GM21619 (cell line): ENCODE measurements at regions not wholly inside any gene's neighbourhood (a gene's known extent, or its start where the extent isn't known, plus 50 kb on each side); places are given as distances from the start of the nearest gene placed in this dataset.
"Not testable (repeated sequence)": the region's sequence is repeated elsewhere in the genome, so short reads cannot be mapped to it uniquely, and the experiment has no call there.

Experiments used
- ATAC-seq: cut with Tn5 transposase; IDR thresholded peaks from one replicate; pipeline ENCODE4 v1.9.1; 2021; ENCODE audit not compliant: unreplicated experiment

DNA sequence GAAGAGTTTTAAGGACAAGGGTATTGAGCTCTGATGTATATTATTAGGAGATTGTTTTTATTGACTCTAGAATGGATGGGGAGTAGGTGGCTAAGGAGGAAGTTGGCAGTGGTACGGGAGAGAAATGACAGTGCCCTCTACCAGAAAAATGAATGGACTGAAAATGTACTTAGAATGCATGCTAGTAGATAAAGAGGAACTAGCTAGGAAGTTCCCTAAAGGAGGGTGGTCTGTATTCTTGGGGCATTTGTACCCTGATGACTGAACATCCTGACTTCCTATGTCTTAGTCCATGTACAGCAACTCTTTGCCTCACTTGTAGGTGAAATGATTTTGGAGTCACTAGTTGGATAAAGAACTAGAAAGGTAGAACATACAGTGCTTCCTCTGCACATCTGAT, 581.5 kb upstream of the RBFOX1 start:
- ATAC-seq, result no peak

DNA sequence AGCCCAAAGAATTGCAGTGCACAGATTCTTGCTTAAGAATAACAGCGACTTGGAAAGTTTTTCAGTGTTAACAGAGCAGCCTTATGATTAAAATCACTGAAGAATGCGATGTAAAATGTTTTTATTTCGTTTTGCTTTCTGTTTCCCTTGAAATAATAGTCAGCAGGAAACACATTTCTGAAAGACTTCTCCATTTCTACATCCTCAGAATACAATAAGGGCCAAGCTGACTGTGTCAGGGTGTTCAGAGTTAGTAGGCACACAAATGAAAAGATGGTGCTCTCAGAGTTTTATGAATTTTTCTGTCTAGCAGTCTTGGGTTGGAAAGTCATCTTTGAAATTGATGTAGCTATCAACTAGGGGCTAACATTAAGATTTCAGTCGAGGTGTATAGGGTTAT, 582.9 kb upstream of the RBFOX1 start:
- ATAC-seq, result no peak

DNA sequence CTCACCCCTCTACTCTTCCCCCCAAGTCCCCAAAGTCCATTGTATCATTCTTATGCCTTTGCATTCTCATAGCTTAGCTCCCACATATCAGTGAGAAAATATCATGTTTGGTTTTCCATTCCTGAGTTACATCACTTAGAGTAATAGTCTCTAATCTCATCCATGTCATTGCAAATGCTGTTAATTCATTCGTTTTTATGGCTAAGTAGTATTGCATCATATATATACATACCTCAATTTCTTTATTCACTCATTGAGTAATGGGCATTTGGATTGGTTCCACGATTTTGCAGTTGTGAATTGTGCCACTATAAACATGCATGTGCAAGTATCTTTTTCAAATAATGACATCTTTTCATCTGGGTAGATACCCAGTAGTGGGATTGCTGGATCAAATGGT, 596.3 kb upstream of the RBFOX1 start:
- ATAC-seq, result not testable (repeated sequence)

DNA sequence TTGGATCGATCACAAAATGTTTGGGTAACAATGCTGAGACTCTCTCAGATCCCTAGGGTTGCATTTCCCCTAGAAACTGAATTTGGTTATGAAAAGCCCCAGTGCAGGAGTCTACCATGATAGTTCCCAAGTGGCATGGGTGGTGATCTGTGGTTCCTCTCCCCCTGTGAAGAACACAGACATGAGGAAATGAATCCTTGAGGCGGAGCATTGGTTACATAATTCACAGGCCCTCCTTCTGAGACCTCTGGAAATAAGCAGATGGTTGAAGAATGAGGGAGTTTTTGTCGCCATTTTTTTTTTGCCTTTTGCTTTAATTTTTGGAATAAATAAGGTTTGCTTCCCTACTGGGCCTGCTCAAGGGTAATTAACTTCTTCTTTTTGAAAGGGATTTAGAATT, 597.0 kb upstream of the RBFOX1 start:
- ATAC-seq, result no peak

DNA sequence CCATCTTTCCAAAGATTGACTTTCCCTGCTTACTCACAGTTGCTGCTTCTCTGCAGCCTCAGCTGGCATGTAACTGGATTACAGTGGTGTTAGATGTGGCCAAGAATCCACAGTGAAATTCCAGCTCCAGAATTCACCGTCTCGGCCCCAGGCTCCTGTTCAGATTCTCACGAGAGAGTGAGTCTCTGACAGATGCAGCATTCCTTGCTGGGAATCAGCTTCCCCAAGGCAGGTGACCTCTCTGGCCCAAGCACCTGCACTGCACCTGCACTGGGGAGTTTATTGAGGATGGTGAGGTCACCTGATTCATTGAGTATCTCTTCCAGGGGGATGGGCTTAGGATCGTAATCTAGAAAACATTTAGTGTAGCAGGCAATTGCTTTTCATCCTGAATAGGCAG, 600.5 kb upstream of the RBFOX1 start:
- ATAC-seq, result no peak

DNA sequence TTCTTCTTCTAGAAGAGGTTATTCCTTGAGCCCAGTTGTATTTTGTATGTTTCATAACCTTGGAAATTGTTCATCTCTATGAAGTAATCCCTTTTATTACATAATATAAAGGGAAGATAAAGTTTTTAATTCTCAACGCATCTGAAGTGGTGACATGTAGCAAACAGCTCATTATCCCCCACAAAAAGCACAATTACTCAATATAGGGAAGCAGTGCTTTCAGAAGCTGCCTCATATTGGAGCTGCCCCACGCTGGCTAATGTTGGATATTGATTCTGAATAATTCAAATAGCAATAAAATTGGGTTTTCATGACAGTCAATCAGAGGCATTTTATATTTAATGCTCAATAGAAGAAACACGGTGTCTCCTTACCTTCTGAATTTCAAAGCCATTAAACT, 604.3 kb upstream of the RBFOX1 start:
- ATAC-seq, result no peak

DNA sequence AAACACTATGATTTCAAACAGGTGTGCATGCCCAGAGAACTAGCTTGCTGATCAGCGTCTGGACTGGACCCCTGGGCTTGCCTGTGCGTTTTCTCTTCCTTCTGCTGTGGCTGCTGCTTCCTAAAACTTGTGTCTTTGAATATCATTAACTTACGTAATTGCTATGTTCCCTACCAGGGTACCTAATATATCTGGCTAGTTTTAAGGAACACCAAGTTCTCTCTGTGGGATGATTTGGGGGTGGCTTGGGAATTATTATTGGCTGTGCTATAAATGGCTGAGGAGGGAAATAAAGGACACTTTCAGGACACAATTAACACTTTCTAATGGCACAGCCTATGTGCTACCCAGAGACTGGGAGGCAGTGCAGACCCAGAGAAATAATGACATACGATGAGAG, 606.0 kb upstream of the RBFOX1 start:
- ATAC-seq, result no peak

DNA sequence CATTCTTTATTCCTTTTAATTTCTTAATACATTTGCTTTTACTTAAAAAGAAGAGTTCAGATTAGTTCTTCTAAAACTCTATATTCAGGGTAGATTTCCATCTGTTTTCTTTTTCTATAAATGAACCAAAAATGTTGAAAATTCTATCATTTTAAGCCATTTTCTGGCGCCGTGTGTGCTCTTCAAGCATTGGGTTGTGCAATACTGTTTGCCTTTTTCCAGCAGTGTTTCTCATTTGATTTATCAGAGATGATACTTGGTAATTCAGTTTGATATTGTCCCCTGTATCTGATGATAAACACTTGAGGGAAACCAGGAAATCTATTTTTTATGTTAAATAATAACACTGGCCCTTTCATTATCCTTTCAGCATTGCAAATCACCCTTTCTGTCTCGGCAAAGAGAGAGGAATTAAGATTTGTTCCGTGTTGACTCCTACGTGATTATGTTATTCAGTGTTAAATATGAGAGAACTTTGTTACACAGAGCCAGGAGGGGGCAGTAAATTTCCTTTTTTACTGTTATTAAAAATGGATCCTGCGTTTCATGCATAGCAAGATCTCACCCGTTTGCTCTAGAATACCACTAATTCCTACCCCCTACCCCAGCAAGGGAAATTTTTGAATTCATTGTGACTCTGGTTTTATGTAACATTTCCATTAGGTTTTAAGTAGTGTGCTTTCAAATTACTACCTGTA, 606.9 kb upstream of the RBFOX1 start:
- no peak for ATAC-seq

DNA sequence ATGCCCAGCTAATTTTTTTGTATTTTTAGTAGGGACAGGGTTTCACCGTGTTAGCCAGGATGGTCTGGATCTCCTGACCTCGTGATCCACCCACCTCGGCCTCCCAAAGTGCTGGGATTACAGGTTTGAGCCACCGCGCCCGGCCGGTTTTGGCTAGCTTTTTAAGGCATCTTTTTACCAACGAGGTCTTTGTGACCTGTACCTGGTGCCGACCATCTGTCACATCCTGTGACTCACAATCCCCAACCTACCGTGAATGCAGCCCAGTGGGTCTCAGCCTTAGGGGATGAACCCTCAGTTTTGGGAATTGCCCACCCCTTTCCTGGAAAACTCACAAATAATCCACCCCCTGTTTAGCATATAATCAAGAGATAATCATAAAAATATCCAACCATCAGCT, 607.4 kb upstream of the RBFOX1 start:
- ATAC-seq, result not testable (repeated sequence)

DNA sequence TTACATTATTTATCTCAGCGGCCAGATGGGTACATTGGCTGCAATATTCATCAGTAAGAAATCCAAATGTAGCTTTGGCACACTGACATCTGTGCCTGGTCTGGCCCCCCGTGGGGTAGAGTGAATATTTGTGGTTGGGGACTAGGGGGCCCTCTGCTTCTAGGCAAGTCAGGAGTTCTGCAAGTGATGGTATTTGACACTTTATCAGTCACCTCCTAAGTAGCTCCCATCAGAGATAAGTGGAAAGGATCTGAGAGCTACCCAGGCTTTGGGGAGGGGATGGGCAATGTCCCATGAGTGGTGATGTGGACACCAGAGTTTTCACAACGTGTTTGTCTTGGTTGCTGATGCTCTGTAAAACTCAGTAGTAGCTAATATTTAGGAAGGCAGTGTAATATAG, 609.9 kb upstream of the RBFOX1 start:
- no peak for ATAC-seq

DNA sequence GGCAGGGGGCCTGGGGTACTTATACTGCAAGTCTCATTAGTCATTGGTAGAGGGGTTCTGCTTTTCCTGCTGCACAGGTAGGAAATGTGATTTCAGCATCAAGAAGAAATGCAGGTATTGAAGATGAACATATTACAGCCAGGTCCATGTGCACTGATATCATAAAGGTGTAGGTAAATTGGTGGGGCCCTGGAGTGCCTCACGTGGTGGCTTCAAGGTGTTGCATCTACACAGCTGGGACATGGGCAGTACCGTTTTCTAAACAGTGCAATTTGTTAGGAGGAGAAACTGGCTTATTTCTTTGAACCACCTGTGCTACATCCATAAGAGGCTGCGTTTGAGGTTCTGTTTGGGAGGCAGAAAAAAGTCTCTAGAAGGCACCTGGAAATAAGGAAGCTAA, 618.1 kb upstream of the RBFOX1 start:
- no peak for ATAC-seq

DNA sequence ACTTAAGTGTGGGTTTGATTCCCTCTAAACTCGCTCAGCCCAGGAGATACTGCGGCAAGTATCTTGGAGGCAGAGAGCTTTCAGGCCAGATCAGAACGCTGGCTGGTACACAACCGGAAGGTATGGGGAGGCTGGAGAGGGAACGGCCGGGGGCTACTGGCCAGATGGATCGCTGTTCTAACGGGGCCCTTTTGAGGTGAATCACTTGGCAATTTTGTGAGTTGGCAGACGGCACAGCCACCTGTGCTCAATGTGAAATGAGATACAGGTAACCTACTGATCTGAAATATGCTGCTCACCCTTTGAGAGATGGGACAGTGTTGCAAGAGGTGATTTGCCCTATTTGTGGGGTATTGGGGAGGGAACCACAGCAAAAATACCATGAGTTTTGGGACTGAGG, 622.9 kb upstream of the RBFOX1 start:
- no peak for ATAC-seq

DNA sequence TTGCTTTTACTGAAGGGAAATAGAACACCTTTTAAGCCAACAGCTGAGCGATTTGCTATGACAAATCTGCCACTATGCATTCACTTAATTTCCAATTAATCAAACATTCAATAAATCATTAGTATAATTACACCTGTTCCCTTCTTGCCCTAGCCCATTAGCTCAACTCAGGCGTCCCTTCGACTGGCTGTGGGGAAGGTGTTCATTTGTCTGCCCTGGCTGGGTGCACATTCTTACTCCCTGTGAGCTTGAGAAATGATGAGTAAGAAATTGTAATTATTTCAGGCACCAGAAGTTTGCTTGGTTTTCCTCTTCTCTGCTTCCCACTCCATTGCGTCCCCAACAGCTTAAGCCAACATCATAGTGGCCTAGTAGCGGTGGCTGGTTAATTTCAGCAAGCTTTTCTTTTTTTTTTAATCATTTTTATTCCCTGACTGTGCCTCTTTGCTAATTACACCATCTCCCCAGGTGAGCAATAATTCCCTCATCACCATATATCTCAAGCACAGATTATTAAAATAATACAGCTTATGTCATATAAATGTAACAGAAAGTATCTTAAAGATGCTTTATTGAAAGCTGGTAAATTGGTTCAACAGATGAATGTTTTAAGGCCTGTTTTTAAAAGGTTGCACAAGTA, 623.9 kb upstream of the RBFOX1 start:
- ATAC-seq, result no peak

DNA sequence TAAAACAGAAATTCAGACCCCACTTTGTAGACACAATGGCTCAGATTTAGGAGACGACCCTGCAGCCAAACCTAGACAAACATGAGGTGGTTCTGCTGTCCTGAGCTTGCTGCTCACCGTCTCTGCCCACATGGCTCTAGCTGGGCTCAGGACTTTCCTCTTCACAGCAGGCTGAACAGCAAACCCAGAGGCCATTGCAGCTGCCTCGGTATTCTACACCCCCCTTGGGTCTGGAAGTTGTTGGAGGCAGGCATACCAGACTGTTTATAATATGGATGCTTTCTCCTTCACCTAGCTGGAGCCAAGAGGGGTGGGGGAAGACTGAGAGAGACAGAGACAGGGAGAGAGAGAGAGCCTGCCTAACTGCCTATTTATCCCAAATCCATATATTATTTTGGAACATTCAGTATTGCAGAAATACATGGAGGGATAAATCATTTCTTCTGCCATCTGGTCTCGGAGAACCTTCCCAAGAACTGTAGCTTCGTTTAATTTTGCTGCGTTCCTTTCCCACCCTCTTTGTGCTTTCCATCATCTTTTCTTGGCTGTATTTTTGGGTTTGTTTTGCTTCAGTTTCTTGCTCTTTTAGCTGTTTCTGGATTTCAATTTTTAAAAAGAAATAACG, 628.2 kb upstream of the RBFOX1 start:
- ATAC-seq, result no peak

DNA sequence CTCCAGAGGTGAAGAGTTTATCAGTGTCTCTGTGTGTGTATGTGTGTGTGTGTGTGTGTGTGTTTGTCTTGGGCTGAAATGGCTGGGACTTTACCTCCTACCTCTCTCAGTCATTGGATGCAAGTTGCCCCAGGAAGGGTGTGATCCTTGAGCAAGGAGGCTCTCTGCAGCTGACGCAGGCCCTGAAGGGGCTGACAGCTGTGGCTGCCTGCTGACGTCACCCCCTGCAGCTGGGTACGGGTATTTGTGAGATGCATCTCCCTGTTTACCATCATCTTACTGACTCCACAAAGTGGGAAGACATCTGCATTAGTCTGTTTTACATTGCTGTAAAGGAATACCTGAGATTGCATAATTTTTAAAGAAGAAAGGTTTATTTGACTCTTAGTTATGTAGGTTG, 631.5 kb upstream of the RBFOX1 start:
- ATAC-seq, result no peak

DNA sequence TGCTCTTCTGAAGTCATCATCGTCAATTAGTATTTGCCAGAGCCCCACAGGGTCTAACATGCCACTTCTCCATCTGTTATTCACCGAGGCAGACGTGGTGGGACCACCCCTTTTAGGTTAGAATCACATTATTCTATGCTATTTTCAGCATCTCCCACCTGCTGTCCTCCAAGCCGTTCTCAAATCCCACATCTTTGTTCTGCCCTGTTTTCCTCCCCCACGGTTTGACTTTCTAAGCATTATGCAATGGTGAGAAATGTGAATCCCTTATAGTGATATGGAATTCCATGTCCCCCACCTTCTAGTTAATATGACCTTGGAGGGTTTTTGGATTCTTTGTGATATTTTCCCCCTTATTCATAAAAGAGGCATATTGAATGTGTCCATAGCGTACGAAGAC, 634.1 kb upstream of the RBFOX1 start:
- no peak for ATAC-seq

DNA sequence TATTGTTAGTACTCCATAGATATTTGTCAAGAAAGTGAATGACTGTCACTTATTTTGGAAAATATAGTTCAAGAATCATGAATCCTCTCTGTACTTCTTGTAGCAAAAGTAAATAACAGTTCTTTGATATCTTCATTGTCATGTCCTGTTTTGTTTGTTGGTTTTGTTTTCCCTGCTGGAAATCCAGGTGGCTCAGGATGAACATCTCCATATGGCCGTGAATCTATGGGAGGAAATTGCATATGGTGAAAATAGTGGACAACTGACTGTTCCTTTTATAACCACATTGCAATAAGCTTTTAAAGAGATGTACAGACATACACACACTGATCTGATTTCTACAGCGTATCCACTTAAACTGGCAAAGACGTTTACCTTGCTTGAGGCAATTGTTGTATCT, 637.0 kb upstream of the RBFOX1 start:
- ATAC-seq, result no peak

DNA sequence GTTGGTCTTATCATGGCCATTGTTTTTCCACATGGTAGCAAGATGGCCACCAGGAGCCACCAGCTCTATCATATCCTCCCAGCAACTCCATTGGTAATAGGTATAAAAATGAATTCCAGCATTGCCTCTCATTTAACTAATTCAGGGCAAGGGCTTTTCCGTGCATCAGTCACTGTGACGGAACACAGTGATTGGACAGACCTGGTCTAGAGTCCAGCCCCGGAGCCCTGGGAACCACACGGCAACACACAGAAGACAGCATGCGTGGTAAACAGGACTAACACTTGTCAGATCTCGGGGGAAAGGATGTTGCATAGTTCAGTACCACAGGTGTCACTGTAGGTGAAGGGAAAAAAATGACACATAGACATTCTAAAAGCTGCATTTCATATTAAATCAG, 638.0 kb upstream of the RBFOX1 start:
- no peak for ATAC-seq

DNA sequence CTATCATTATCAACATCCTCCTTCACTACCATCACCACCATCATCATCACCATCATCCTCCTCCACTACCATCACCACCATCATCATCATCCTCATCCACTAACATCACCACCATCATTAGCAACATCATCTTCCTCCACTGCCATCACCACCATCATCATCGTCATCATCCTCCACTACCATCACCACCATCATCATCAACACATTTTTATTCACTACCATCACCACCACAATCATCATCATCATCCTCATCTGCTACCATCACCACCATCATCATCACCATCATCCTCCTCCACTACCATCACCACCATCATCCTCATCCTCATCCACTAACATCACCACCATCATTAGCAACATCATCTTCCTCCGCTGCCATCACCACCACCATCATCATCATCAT, 639.2 kb upstream of the RBFOX1 start:
- not testable (repeated sequence) for ATAC-seq

DNA sequence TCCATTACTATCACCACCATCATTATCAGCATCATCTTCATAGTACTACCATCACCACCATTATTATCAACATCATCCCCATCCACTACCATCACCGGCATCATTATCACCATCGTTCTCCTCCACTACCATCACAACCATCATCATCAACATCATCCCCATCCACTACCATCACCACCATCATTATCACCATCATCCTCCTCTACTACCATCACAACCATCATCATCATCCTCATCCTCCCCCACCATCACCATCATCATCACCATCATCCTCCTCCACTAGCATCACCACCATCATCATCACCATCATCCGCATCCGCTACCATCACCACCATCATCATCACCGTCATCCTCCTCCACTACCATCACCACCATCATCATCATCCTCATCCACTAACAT, 639.8 kb upstream of the RBFOX1 start:
- ATAC-seq, result no peak

DNA sequence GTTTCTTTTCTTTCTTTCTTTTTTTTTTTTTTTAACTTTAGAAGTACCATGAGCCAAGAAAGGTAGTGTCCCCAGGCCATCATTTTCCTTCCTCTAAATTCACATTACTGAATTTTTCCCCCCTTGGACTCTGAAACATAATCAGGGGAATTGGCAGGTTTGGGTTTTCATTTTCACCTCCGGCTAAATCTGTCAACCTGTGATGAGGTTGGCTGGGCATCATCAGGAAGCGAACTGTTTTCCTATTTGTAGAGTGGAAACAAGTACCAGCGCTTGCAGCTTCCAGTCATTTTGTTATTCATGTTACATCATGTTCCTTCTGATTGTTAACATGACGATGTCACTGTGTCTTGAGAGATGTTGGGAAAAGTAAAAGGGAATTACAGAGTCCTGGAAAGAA, 641.9 kb upstream of the RBFOX1 start:
- no peak for ATAC-seq

DNA sequence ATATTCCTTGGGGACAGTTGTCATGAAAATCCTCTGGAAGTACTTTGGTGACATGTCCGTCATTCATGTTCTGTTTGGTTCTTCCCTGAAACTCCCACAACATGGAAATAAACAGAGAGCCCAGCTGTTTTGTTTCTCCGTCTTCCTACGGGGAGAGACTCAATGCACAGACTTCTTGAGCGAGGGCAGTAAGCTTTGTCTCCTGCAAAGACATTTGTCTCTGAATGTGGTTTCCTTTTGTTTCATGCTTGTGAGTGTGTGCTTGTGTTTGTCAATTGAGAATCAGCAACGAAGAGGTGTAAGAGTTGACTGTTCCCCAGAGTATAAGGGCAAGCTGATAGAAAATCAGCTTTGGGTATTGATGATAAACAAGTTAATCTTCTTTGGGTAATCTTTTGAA, 643.0 kb upstream of the RBFOX1 start:
- no peak for ATAC-seq

DNA sequence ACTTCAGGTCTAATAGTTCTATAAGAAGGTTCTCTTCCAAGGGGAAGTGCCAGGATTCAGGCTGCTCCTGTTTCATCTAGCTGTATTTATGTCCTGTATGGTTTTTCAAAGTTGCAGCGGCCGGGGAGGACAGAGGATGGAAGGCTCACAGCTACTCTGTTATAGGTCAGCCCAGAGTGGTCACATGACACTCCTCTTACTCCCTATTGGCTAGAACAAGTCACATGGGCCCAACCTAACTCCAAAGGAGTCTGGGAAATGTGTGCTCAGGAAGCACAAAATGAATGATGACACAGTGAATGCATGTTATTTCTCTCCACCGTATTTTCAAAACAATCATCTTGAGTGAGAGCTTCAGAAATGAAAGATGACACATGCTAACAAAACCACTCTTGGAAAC, 645.1 kb upstream of the RBFOX1 start:
- ATAC-seq, result no peak
